HK-2 (cell line): ENCODE measurements at regions not wholly inside any gene's neighbourhood (a gene's known extent, or its start where the extent isn't known, plus 50 kb on each side); places are given as distances from the start of the nearest gene placed in this dataset.

Experiments used
- DNase-seq: peaks from one replicate; pipeline ENCODE4 v3.0.0-alpha.2; 2018; ENCODE audit not compliant: unreplicated experiment

DNA sequence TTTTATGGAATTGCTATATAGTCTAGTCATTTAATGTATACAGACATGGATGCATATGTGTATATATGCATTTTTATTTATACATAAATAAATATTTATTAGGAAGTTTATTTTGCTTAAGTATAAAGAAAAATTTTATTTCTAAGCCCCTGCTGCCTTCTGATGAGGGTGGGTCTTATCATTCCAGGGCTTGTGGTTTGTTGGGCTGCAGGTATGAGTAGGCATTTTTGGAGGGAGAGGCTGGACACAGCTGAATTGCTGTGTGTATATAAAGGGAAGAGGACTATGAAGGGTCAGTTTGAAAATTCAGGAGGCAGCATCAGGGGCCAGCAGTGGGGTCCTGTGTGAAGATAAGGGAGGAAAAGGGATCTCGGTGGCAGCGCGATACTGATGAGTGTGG lies 189.4 kb downstream of the TMEM182 start:
- DNase-seq: no peak

DNA sequence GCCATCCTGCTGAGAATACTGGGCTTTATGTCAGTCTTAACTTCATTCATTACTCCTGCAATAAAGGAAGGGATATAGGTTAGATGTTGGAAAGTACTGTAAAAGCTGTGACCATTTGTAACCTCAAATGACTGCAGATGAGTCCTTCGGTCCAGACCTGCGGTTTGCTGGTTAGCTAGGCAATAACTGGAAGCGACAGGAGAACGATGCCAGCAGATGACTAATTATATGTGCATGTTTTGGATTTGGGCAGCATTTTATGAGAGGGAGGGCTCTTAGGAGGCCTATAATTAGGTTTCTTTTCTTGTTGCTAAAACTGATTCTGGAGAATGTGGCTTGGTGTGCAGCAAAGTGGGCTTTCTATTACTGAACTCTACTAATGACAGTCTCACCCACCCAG lies 205.6 kb downstream of the TMEM182 start:
- peak; percentile 7 for DNase-seq

DNA sequence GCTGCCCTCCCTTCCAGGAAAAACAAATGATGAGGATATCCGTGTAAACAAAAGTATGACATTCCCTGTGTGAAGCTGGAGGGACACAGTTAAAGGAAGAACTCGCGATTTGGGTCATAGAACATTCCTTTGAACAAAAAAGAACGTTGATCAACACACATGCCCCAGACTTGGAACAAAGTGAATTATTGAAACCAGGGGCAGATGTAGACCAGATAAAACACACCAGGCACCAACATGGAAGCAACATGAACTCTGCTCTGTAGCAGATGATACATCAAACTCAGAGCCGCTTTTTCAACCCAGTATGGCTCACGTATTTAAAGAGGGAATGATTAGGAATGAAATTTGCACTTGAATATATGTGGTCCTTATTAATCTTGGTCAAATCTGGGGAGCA lies 206.5 kb downstream of the TMEM182 start:
- DNase-seq: no peak

DNA sequence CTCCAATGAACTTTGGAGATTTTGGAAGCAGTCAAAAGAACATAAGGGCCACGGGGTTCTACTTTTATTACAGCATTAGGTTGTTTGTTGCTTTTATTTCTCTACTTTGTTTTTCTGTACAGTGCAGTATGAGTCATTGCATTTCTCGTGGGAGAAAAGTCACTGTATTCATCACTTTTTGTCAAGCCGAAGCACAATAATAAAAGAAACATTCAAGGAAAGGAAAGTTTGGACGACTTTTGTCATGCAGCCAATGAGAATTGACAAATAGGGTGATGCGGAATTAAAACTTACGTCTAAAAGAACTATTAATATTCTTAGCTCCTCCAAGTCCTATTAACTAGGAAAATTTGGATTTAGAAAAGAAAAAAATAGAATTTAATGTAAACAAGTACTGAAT lies 209.9 kb downstream of the TMEM182 start:
- no peak for DNase-seq

DNA sequence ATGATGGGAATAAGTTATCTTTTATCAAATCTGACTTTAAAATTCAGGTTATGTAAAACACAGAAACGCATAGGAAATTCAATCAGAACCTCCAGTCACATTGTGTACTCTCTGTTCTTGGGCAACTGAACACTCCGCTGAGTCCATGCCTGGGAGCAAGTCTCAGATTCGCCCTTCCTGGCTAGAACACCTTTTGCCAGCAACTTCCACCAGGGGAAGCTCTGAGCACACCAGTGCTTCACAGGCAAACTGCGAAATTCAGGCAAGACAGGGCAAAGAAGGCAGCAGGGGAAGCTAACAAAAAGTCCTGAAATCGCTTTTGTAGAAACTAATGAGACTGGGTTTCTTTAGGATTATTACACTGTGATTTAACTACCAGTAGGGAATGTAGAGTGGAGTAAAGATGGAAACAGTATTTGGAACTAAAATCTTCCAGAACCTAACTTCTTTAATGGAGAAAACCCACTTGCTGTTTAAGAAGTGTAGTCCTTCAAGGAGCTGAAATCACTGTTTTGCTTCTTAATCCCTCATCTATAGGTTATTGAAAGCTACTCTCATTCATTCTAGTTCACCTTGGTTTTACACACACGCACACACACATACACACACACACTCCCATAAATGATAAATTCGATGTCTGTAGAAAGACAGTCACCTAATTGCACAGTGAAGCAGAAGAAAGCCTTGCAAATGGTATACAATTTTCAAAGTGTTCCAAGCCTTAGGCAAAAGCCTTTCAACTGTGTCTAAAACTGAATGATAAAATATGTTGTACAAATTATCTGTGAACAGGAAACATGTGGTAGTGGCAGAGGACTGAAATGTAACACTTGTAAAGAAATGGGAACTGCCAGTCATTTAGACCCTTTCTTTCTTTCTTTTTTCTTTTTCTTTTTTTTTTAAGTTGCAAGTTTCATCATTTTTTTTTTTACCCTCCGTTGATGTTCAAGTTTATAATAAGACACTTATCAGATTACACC lies 214.5 kb downstream of the TMEM182 start:
- peak; percentile 21 for DNase-seq

DNA sequence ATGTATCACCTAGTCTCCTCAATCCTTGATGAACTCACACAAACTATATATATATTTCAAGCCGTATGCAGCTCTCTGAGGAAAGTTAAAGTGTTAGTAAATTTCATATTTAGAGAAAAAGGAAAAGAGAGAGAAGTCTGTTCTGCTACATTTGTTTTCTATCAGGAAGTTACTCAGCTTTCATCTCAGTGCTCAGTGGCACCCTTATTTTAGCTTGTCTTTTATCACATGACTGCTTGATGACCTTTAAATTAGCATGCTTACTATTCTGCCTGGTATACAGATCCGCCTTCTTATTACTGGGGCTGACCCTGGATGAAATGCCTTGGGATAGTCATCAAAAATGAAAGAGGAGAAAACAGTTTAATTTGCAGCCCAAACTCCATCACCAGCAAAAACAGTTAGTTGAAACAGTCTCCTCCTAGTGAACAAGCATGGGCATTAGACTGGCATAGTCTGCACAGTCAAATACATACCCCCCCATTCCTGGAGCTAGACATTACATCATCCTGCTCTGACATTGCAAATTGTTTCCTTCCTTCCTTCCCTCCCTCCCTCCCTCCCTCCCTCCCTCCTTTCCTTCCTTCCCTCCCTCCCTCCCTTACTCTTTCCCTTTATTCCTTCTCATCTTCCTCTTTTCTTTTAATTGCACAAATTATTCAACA lies 215.7 kb downstream of the TMEM182 start:
- no peak for DNase-seq

DNA sequence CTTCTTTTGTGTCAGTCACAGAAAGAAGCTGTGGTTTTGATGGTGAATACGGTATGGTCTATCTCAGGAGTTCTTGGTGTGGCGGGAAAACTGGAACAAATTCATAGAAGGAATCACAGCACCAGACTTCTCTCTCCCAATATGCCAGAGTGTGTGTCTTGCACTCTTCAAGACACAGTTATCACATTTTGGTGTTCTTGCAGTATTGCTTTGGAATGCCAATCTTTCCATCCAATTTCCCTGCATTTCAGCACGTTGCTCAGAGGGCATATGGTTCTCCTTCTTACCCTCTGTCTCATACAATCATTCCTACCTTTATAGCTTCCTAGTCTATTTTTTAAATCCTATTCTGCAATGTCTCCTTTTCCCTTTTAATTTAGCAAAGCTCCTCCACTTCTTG lies 216.3 kb downstream of the TMEM182 start:
- no peak for DNase-seq

DNA sequence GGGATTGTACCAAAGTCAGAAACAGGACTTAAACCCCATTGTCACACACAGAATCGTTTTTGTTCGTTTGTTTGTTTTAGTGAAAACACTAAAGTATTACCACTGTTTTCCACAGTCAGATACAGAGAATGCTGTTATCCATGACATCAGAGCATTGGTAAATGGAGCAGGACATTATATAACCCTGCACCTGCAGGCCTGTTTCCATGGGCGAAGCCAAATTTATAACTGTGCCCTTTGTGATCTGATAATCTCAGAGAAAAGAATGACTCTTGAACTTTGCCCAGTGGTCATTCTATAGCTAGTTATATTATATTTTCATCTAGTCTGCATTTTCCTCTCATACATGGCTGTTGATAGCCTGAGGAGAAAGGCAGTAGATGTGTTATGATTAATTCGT lies 217.6 kb downstream of the TMEM182 start:
- DNase-seq: no peak

DNA sequence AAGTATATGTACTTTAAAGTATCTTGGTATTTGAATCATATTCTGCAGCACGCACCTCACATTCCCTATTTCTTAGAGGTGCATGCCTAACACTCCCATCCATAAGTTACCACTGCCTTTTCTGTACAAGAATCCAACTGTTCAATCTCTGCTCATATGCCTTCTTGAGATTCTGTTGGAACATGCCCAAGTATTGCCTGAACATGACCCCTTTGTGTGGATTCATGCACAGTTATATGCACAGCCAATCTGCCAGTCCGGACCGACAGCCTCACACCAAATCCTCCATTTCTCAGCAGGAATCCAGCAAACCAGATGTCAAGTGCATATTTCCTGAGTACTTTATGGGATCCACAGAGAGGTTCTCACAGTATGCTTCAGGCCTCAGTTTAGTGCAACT lies 222.0 kb downstream of the TMEM182 start:
- DNase-seq: no peak

DNA sequence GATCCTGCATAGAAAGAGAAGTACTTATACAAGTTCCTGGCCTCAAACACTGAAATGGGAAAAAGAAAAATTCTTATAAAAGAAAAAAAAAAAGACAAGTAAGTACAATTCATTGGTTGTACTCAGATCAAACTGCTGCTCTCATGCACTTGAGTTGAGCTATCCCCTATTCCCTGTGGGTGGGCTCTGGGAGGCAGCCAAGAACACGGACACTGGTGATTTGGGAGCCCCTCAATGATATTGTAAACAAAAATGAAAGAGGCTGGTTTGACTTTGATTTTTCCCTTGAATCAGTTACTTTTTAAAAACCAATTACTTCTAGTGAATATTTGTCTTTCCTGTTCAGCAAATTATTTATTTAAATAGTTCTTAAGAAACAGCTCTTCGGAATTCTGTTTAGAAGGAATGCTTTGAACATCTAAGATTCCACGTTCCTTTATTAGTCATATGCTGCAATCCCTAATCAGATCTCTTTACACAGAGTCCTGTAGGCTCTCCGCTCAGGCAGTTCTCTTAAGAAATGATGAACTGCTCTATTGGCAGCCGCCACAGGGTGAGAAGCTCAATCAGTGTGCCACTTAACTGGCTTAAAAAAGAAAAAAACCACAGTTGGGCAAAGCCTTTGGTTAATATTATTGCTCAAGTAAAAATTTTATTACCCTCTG lies 225.1 kb downstream of the TMEM182 start:
- DNase-seq: no peak

DNA sequence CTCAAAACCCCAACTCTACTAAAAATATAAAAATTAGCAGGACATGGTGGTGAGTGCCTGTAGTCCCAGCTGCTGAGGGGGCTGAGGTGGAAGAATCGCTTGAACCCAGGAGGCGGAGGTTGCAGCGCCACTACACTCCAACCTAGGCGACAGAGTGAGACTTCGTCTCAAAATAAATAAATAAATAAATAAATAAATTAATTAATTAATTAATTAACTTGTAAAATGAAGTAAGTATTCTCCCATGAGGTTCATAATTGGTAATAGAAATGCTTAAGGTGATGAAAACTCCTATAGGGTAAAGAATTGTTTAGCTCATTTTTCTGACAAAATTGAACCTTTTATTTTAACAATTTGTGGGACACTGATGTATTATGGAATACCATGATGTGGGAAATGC lies 230.8 kb downstream of the TMEM182 start:
- no peak for DNase-seq

DNA sequence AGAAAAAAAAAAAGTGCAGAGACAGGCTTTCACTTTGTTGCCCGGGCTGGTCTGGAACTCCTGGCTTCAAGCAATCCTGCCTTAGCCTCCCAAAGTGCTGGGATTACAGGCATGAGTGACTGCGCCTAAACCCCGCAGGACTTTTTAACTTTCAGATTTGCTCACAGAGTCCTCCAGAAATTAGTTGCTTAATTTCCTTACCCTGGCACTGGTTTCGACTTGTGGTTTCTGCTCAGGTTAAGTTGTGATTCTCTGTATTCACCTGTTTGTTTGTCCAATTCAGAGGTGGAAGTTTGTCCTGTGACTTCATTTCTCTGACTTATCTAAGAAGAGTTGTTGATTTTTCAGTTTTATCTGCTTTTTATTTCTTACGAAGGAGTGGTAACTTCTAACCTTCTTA lies 238.1 kb downstream of the TMEM182 start:
- no peak for DNase-seq

DNA sequence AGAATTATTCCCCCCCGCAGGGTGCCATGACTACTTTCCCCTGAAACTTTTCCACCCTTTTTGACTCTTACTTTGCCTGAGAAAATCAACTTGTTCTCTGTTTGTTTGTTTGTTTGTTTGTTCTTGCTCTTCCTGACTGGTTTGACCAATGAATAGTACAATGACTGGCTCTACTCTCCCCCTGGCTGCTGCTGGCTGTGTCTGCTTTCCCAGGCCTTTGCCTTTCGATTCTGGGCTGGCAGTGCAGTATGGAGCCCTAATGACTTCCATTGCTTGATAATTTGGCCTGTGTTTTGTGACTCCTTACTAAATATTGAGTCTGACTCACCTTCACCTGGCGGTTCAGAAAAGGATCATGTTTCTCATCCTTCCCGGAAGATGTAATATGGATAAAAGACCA lies 241.1 kb downstream of the TMEM182 start:
- DNase-seq: no peak

DNA sequence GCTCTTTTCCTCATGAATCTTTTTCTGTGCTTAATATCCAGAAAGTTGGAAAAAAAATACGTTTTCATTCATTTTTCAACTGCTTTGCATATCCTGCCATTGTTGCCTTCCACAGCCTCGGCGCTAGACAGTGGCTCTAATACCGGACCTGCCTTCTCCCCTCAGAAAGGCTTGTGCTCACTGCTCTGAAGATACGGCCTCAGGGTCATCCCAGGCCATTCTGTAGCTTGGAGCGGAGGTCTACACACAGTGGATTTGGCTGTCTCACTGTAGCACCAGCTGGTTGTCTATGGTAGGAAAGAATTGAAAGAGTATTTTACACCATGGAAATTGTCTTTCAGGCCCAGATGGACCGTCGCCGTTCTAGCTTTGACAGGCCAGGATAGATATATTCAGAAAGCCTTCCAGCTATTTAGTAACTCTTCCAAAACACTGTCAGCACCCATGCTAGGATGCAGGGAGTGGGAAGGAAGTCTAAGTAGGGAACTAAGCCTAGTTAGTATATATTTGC lies 242.0 kb downstream of the TMEM182 start:
- DNase-seq: no peak

DNA sequence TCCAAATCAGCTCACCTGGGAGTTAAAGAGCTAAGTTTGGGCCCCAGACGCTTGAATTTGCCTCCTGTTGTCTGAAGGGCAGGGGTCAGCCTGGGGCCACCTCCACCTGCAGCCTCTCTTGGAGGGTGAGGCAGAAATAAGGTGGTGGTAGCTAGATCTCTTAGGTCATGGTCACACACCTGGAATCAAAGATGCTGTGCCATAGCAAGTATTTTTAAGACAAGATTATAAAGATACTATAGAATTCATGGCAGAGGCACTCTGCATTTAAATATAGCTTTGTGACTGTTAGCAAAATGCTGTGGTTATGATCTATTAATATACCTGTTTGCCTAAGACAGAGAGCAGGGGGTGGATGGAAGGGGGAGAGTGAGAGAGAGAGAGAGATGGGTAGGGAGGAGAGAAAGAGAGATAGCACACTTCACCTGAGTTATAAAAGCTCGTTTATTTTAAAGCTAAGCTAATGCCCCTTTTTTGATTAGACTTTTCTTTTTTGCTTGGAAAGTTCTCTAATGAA lies 242.7 kb downstream of the TMEM182 start:
- DNase-seq: no peak

DNA sequence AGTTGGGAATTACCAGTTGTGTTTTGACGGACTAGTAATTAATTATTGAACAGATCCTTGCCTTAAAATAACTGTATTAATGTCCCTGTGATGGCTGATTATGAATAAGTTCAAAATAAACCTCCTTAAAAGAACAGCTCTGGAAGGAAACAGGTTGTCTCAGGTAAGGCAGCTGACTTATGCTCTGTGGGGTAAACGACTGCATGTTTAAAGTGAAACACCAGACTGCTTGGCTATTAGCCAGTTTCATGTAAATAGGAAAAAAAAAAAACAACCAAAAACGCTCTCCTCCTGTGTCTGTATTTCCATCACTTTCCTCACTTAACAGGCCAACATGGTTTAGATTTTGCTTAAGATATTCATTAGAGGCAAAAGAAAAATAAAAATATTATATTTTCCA lies 243.6 kb downstream of the TMEM182 start:
- no peak for DNase-seq

DNA sequence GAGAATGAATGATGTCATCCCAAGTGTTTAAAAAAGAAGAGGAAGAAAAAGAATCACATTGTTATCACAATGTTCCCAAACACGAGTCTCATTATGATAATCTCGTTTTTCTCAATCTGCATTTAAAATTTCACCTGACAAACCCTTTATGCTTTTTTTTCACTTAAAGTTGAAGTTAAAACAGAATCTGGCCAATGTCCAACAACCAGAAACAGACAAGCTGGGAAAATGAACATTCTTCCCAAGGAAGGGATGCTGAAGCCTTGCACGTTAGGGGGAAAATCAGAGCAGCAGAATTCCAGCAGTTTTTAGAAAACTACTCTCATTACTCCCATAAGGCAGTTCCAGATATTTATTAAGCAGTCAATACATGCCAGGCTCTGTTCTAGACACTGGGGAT lies 245.3 kb downstream of the TMEM182 start:
- no peak for DNase-seq

DNA sequence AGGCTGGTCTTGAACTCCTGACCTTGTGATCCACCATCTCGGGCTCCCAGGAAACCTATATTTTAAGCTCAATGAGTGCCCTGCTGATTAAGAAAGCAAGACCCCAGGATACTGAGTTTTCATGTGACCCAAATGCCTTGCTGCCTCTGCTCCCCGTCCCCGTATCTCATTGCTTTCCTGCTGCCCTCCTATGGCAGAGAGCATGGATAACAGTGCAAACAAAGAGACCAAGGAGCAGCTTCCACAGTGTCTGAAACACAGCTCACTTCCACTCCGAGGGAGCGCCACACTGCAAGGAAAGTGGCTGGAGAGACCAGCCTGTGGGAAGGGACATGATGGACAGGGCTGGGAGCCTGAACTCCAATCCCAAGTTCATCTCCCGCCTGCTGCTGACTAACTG lies 246.8 kb downstream of the TMEM182 start:
- DNase-seq: no peak

DNA sequence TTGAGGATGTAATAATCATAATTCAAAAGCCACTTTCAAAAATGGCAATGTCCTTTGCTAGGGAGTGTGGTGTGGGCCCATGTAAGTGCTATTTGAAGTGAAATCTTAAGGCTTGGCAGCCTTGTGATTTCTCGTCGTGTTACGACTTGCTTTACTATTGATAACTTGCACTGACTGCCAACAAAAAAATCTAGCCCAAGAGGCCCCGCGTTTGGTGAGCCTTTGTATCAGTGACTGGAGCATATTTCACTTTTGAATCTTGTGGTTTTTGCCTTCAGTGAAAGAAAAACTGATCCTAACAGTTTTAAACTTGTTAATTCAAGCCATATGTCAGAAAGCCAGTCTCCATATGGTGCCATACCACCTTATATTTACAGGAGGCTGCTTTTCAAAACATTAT lies 248.0 kb downstream of the TMEM182 start:
- no peak for DNase-seq

DNA sequence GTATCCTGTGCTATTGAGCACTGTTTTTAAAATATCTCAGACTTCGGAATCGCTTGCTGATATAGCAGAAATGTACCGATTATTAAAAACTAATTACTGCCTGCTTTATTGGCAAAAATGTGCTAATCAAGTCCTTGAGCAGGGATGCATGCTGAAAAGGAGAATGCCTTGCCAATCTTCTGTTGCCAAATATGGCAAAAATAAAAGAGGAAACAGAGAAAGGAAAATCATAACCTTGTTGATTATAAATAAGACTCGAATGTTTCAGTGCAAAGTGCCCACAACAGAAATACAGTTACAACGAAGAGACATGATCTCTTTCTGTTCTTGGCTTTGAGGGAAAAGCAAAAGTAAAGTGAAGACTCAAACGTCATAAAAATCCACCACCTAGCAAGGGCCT lies 248.5 kb downstream of the TMEM182 start:
- no peak for DNase-seq

DNA sequence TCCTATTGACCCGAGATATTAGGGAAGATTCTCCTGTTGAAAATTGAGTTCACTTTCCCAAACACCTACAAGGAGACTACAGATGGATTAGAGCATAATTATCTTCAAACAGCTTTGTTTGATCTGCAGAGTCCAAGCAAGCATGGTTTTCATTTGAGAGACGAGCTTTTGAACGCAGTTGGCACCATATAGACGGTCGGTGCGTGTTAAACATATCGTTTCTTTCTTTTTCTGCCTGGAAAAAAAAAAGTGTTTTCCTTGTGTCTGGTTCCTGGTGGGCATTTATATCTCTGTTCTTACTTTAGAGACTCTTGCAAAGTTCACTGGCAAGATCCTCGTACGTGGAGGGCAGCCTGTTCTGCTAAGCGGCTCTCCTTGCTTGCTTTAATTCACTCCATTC lies 248.9 kb downstream of the TMEM182 start:
- DNase-seq: no peak

DNA sequence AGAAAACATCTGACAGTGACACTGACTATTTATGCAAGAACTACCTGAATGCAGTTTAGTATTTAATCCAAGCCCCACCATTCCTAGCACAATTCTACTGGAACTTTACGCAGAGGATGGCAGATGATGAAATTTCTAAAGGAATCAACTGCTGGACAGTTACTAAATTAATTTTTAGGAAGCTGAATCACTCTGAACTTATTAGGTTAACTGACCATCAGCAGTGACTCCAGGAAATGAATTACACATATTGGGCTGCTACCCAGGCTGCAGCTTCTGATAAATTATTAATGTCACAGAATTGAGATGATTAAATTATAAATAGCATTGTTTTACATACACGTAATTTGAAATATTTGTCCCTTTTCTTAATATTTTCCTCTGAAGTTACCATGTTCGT lies 250.8 kb downstream of the TMEM182 start:
- no peak for DNase-seq
